GM21423 (cell line): ENCODE measurements at regions not wholly inside any gene's neighbourhood (a gene's known extent, or its start where the extent isn't known, plus 50 kb on each side); places are given as distances from the start of the nearest gene placed in this dataset.
A peak's percentile ranks its signal among the peaks of the same experiment; 100 is the strongest.
"Not testable (repeated sequence)": the region's sequence is repeated elsewhere in the genome, so short reads cannot be mapped to it uniquely, and the experiment has no call there.

Experiments used
- ATAC-seq: cut with Tn5 transposase; IDR thresholded peaks from one replicate; pipeline ENCODE4 v1.9.1; 2021; ENCODE audit warnings: mild to moderate bottlenecking, moderate library complexity; ENCODE audit not compliant: unreplicated experiment

GRCh38 chr10:3931224-3931623 is 146.2 kb upstream of the KLF6 start:
- no peak for ATAC-seq

- ATAC-seq: no peak
These were observed 143.6 kb upstream of the KLF6 start for GRCh38 chr10:3928569-3928968.

- no peak for ATAC-seq
These were observed 143.1 kb upstream of the KLF6 start for GRCh38 chr10:3928078-3928477.

- no peak for ATAC-seq
These were observed 141.9 kb upstream of the KLF6 start for GRCh38 chr10:3926675-3927525.

GRCh38 chr10:3926258-3926657 is 141.2 kb upstream of the KLF6 start:
- no peak for ATAC-seq

GRCh38 chr10:3925184-3925583 is 140.2 kb upstream of the KLF6 start:
- no peak for ATAC-seq

GRCh38 chr10:3924344-3924743 is 139.3 kb upstream of the KLF6 start:
- no peak for ATAC-seq

- no peak for ATAC-seq
These were observed 138.0 kb upstream of the KLF6 start for GRCh38 chr10:3923033-3923432.

GRCh38 chr10:3919709-3920308 is 134.8 kb upstream of the KLF6 start:
- ATAC-seq: no peak

- not testable (repeated sequence) for ATAC-seq
These were observed 132.4 kb upstream of the KLF6 start for GRCh38 chr10:3917392-3917791.

GRCh38 chr10:3914733-3915132 is 129.7 kb upstream of the KLF6 start:
- no peak for ATAC-seq

GRCh38 chr10:3911713-3912442 is 126.9 kb upstream of the KLF6 start:
- ATAC-seq: no peak

- ATAC-seq: no peak
These were observed 126.2 kb upstream of the KLF6 start for GRCh38 chr10:3911241-3911640.

- ATAC-seq: no peak
These were observed 124.3 kb upstream of the KLF6 start for GRCh38 chr10:3909339-3909738.

- no peak for ATAC-seq
These were observed 123.2 kb upstream of the KLF6 start for GRCh38 chr10:3908183-3908582.

- no peak for ATAC-seq
These were observed 122.5 kb upstream of the KLF6 start for GRCh38 chr10:3907514-3907913.

- ATAC-seq: no peak
These were observed 121.6 kb upstream of the KLF6 start for GRCh38 chr10:3906511-3907111.

- no peak for ATAC-seq
These were observed 119.5 kb upstream of the KLF6 start for GRCh38 chr10:3904419-3904960.

GRCh38 chr10:3902809-3903410 is 117.9 kb upstream of the KLF6 start:
- peak; percentile 13 for ATAC-seq

- ATAC-seq: peak; percentile 95
These were observed 117.2 kb upstream of the KLF6 start for GRCh38 chr10:3902054-3902808.
